Peyer's patch (tissue), 4 donors: ENCODE measurements at regions not wholly inside any gene's neighbourhood (a gene's known extent, or its start where the extent isn't known, plus 50 kb on each side); places are given as distances from the start of the nearest gene placed in this dataset.

Source experiments
- POLR2A ChIP-seq, 2 donors: fragments of 450-650 bp; IDR thresholded peaks; one replicate each; pipeline ENCODE4 v1.5.1; 2017; ENCODE audit warnings: antibody characterized with exemption in 2 of 2, mild to moderate bottlenecking in 2 of 2, moderate library complexity in 2 of 2
- TF ChIP-seq, protein P1 (sequence below), 6 experiments: fragments of 450-650 bp in 4 of 6; fragments of 200-600 bp in 2 of 6; sonication (generic) in 1 of 6; IDR thresholded peaks; one replicate each; pipeline ENCODE4 v1.5.1; 2017 to 2019; ENCODE audit warnings: antibody characterized with exemption in 6 of 6, mild to moderate bottlenecking in 3 of 6, moderate library complexity in 1 of 6

DNA sequence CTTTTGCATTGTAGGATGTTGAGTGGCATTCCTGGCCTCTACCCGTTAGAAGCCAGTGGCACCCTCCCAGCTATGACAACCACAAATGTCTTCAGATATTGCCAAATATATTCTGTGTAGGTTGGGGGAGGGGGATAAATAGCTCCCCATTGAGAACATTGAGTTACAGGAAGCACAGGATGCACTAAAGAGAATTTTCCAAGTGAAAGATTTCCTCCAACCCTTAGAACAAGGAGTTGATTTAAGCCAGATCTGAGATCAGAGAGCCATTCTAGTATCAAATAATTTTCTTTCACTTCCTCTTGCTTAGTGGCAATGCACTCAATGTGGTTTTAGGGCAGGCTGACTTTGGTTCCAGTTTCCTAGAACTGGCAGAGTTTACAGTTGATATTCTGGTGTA lies 436.6 kb downstream of the C4orf33 start:
- TF ChIP-seq, protein P1, sequence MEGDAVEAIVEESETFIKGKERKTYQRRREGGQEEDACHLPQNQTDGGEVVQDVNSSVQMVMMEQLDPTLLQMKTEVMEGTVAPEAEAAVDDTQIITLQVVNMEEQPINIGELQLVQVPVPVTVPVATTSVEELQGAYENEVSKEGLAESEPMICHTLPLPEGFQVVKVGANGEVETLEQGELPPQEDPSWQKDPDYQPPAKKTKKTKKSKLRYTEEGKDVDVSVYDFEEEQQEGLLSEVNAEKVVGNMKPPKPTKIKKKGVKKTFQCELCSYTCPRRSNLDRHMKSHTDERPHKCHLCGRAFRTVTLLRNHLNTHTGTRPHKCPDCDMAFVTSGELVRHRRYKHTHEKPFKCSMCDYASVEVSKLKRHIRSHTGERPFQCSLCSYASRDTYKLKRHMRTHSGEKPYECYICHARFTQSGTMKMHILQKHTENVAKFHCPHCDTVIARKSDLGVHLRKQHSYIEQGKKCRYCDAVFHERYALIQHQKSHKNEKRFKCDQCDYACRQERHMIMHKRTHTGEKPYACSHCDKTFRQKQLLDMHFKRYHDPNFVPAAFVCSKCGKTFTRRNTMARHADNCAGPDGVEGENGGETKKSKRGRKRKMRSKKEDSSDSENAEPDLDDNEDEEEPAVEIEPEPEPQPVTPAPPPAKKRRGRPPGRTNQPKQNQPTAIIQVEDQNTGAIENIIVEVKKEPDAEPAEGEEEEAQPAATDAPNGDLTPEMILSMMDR (IDR thresholded peaks at IDR 0.05) = no peak
- TF ChIP-seq POLR2A (IDR thresholded peaks at IDR 0.05) = no peak
